ENCODE measurements at regions not wholly inside any gene's neighbourhood (a gene's known extent, or its start where the extent isn't known, plus 50 kb on each side); places are given as distances from the start of the nearest gene placed in this dataset.

DNA sequence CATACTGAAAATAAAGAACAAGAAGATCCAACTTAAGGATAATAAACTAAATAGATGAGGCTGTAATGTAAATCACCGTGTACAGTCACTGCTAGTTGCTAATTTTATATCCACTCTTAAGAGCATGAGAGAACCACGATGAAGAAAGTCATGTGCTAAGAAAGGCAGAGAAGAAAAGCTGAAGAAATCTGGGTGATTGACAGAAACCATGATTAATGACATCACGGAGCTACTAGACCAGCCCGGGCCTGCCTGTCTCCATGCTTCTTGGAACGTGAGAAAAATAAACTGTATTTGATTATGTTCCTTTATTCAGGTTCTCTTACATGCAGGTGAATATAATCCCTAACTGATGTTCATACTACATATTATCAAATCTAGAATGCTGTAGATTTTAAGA, 84.2 kb upstream of the E2F3 start:
- Histone ChIP-seq H2AFZ (ENCODE audit: low read depth) (no peak overlapping the region), H3K4me2 (no peak overlapping the region), H3K9ac (no peak overlapping the region), H3K36me3 (ENCODE audit: insufficient read depth) (no peaks in the 10 kb centered on the region), H3K27ac (no peak overlapping the region), H3K4me1 (ENCODE audit: low read depth, poor library complexity, severe bottlenecking) (no peaks in the 10 kb centered on the region), H3K27me3 (ENCODE audit: insufficient read depth, low read depth) (no peaks in the 10 kb centered on the region), H4K20me1 (ENCODE audit: insufficient read depth) (no peaks in the 10 kb centered on the region), H3K79me2 (ENCODE audit: insufficient read depth, low read depth) (no peaks in the 10 kb centered on the region), H3K4me3 (IDR thresholded peaks at IDR 0.05; ENCODE audit: insufficient read depth, low read depth, low read length) (no peak overlapping the region)
- TF ChIP-seq, protein P1, sequence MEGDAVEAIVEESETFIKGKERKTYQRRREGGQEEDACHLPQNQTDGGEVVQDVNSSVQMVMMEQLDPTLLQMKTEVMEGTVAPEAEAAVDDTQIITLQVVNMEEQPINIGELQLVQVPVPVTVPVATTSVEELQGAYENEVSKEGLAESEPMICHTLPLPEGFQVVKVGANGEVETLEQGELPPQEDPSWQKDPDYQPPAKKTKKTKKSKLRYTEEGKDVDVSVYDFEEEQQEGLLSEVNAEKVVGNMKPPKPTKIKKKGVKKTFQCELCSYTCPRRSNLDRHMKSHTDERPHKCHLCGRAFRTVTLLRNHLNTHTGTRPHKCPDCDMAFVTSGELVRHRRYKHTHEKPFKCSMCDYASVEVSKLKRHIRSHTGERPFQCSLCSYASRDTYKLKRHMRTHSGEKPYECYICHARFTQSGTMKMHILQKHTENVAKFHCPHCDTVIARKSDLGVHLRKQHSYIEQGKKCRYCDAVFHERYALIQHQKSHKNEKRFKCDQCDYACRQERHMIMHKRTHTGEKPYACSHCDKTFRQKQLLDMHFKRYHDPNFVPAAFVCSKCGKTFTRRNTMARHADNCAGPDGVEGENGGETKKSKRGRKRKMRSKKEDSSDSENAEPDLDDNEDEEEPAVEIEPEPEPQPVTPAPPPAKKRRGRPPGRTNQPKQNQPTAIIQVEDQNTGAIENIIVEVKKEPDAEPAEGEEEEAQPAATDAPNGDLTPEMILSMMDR (conservative IDR thresholded peaks at IDR 0.05; ENCODE audit: low read depth, low read length) = no peak

DNA sequence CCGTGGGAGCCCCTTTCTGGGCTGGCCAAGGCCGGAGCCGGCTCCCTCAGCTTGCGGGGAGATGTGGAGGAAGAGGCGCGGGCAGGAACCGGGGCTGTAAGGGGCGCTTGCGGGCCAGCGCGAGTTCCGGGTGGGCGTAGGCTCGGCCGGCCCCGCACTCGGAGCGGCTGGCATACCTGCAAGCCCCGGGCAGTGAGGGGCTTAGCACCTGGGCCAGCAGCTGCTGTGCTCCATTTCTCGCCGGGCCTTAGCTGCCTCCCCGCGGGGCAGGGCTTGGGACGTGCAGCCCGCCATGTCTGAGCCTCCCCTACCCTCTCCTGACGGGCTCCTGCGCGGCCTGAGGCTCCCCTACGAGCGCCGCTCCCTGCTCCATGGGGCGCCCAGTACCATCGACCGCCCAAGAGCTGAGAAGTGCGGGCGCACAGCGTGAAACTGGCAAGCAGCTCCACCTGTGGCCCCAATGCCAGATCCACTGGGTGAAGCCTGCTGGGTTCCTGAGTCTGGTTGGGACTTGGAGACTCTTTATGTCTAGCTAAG, 82.8 kb upstream of the E2F3 start:
- Histone ChIP-seq H2AFZ (ENCODE audit: low read depth) (no peak overlapping the region), H3K4me1 (ENCODE audit: low read depth, poor library complexity, severe bottlenecking) (no peaks in the 10 kb centered on the region), H3K9ac (no peak overlapping the region), H3K4me2 (no peak overlapping the region), H3K27me3 (ENCODE audit: insufficient read depth, low read depth) (no peaks in the 10 kb centered on the region), H3K36me3 (ENCODE audit: insufficient read depth) (no peaks in the 10 kb centered on the region), H3K79me2 (ENCODE audit: insufficient read depth, low read depth) (no peaks in the 10 kb centered on the region), H3K27ac (no peak overlapping the region), H3K4me3 (IDR thresholded peaks at IDR 0.05; ENCODE audit: insufficient read depth, low read depth, low read length) (no peak overlapping the region), H4K20me1 (ENCODE audit: insufficient read depth) (no peaks in the 10 kb centered on the region)
- TF ChIP-seq, protein P1 (conservative IDR thresholded peaks at IDR 0.05; ENCODE audit: low read depth, low read length) = no peak

DNA sequence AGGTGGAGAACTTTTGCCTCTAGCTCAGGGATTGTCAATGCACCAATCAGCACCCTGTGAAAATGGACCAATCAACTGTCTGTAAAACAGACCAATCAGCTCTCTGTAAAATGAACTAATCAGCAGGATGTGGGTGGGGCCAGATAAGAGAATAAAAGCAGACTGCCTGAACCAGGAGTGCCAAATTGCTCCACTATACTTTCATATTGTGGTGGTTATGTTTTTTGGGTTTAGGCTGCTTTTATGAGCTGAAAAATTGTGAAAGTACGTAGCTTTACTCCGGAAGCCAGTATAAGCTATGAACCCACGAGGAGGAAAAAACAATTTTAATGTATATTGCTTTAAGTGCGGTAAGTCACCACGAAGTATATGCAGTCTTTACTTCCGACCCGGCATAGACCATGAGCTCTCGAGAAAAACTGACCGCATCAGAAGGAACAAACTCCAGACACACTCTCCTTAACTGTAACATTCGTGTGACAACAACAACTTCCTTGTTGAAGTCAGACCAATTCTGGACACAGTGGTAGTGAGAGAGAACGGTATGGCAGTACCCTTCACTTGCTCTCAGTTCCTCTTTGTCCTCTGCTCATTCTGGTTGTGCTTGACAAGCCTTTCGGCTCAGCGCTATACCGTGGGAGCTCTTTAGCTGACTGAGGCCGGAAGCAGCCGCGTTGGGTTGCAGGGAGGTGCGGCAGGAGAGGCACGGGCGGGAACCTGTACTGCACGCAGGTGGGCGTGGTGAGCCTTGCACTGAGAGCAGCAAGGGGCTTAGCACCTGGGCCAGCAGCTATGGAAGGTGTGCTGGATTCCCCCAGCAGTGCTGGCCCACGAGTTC, 81.9 kb upstream of the E2F3 start:
- Histone ChIP-seq H3K36me3 (ENCODE audit: insufficient read depth) (no peaks in the 10 kb centered on the region; the same call in 1 of the 2 replicates), H3K27me3 (ENCODE audit: insufficient read depth, low read depth) (no peaks in the 10 kb centered on the region), H3K4me2 (no peak overlapping the region), H3K79me2 (ENCODE audit: insufficient read depth, low read depth) (no peaks in the 10 kb centered on the region), H3K9ac (no peak overlapping the region), H3K4me1 (ENCODE audit: low read depth, poor library complexity, severe bottlenecking) (no peaks in the 10 kb centered on the region), H2AFZ (ENCODE audit: low read depth) (no peak overlapping the region), H3K27ac (no peak overlapping the region), H3K4me3 (IDR thresholded peaks at IDR 0.05; ENCODE audit: insufficient read depth, low read depth, low read length) (no peak overlapping the region), H4K20me1 (ENCODE audit: insufficient read depth) (no peaks in the 10 kb centered on the region)
- TF ChIP-seq, protein P1 (conservative IDR thresholded peaks at IDR 0.05; ENCODE audit: low read depth, low read length) = no peak

DNA sequence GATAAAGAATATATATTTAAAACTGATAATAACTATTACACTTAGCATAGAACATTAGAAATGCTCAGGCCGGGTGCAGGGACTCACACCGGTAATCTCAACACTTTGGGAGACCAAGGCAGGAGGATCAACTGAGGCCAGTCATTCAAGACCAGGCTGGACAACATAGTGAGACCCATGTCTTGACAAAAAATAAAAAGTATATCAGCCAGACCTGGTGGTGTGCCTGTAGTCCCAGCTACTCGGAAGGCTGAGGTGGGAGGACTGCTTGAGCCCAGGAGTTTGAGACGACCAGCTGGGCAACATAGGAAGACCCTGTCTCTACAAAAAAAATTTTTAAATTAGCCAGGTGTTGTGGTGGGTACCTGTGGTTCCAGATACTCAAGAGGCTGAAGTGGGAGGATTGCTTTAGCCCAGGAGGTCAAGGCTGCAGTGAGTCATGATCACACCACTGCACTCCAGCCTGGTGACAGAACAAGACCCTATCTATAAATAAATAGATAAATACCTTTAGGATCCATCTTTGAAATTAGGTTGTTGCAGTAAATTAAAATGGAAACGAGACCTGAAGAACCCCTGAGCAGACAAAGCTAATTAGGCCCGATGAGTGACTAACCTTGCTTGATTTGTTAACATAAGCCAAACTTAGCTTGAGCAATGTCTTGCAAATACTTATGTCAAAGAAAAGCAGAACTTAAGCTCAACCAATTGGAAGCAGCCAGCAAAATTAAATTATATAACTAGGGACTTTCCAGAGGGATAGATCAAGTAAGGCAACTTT, 75.8 kb upstream of the E2F3 start:
- Histone ChIP-seq H3K9ac (no peak overlapping the region), H4K20me1 (ENCODE audit: insufficient read depth) (no peaks in the 10 kb centered on the region), H3K36me3 (ENCODE audit: insufficient read depth) (no peaks in the 10 kb centered on the region; the same call in 1 of the 2 replicates), H3K27ac (no peak overlapping the region), H3K4me3 (IDR thresholded peaks at IDR 0.05; ENCODE audit: insufficient read depth, low read depth, low read length) (no peak overlapping the region), H3K4me1 (ENCODE audit: low read depth, poor library complexity, severe bottlenecking) (no peaks in the 10 kb centered on the region), H3K4me2 (no peak overlapping the region), H3K79me2 (ENCODE audit: insufficient read depth, low read depth) (no peaks in the 10 kb centered on the region), H2AFZ (ENCODE audit: low read depth) (no peak overlapping the region), H3K27me3 (ENCODE audit: insufficient read depth, low read depth) (no peaks in the 10 kb centered on the region)
- TF ChIP-seq, protein P1 (conservative IDR thresholded peaks at IDR 0.05; ENCODE audit: low read depth, low read length) = no peak

Data from KMS-11 (cell line).